Loucy (cell line): ENCODE measurements at regions not wholly inside any gene's neighbourhood (a gene's known extent, or its start where the extent isn't known, plus 50 kb on each side); places are given as distances from the start of the nearest gene placed in this dataset.

Experiments used
- H2AFZ ChIP-seq: fragments of 200-600 bp; sonication (generic); 2 replicates; pipeline ENCODE4 v1.6.0; 2016; ENCODE audit warnings: antibody characterized with exemption, mild to moderate bottlenecking, low read length, moderate library complexity
- H3F3A ChIP-seq: fragments of 200-600 bp; 2 replicates; pipeline ENCODE4 v1.6.0; 2016; ENCODE audit warnings: antibody characterized with exemption, low read depth, mild to moderate bottlenecking
- H3K27me3 ChIP-seq: fragments of 200-600 bp; sonication (generic); 2 replicates; pipeline ENCODE4 v1.6.1; 2014; ENCODE audit warnings: low read length, mild to moderate bottlenecking; ENCODE audit not compliant: insufficient read depth, poor library complexity, severe bottlenecking
- H3K36me3 ChIP-seq: fragments of 200-600 bp; sonication (generic); 2 replicates; pipeline ENCODE4 v1.6.1; 2016; ENCODE audit warnings: low read length; ENCODE audit not compliant: insufficient read depth
- H3K4me1 ChIP-seq: fragments of 200-600 bp; sonication (generic); 2 replicates; pipeline ENCODE4 v1.5.1; 2014; ENCODE audit warnings: low read length, mild to moderate bottlenecking; ENCODE audit not compliant: insufficient read depth, poor library complexity, severe bottlenecking
- H3K4me2 ChIP-seq: fragments of 200-600 bp; sonication (generic); 2 replicates; pipeline ENCODE4 v1.6.0; 2014; ENCODE audit warnings: antibody characterized with exemption, low read length, low read depth, mild to moderate bottlenecking; ENCODE audit not compliant: poor library complexity, severe bottlenecking
- H3K4me3 ChIP-seq: fragments of 200-600 bp; sonication (generic); 2 replicates; pipeline ENCODE4 v1.5.1; 2014; ENCODE audit warnings: low read length, mild to moderate bottlenecking, mixed read lengths; ENCODE audit not compliant: poor library complexity, severe bottlenecking
- H3K79me2 ChIP-seq: fragments of 200-600 bp; sonication (generic); 2 replicates; pipeline ENCODE4 v1.6.1; 2014; ENCODE audit warnings: low read length; ENCODE audit not compliant: insufficient read depth
- H3K9ac ChIP-seq: fragments of 200-600 bp; sonication (generic); 2 replicates; pipeline ENCODE4 v1.6.0; 2014; ENCODE audit warnings: mild to moderate bottlenecking, low read depth, low read length, moderate library complexity; ENCODE audit not compliant: poor library complexity, severe bottlenecking
- H3K9me2 ChIP-seq: fragments of 200-600 bp; sonication (generic); replicated peaks from 2 replicates; pipeline ENCODE4 v1.6.1; 2016; ENCODE audit warnings: low read depth, low read length, mixed read lengths
- H3K9me3 ChIP-seq: fragments of 200-600 bp; sonication (generic); 2 replicates; pipeline ENCODE4 v1.6.1; 2014; ENCODE audit warnings: mild to moderate bottlenecking, antibody characterized with exemption, low read length, low read depth; ENCODE audit not compliant: insufficient read depth
- H4K20me1 ChIP-seq: fragments of 200-600 bp; sonication (generic); 2 replicates; pipeline ENCODE4 v1.6.0; 2014; ENCODE audit warnings: antibody characterized with exemption, low read length, mild to moderate bottlenecking; ENCODE audit not compliant: insufficient read depth, poor library complexity, severe bottlenecking
- CTCF ChIP-seq: fragments of 200-600 bp; sonication (generic); conservative IDR thresholded peaks from 2 replicates; pipeline ENCODE4 v1.5.1; 2014; ENCODE audit warnings: mild to moderate bottlenecking, antibody characterized with exemption, low read length
- EZH2phosphoT487 ChIP-seq: fragments of 200-600 bp; IDR thresholded peaks from 2 replicates; pipeline ENCODE4 v1.6.1; 2018; ENCODE audit warnings: antibody characterized with exemption, mild to moderate bottlenecking, moderate library complexity, borderline replicate concordance

GRCh38 chr4:16450724-16451123 is 224.5 kb upstream of the TAPT1 start:
- no peaks in the 10 kb centered on the region for H3K9me3 ChIP-seq

GRCh38 chr4:16450031-16450430 is 223.8 kb upstream of the TAPT1 start:
- no peaks in the 10 kb centered on the region for H3K9me2 ChIP-seq
- no peak for TF ChIP-seq CTCF
- TF ChIP-seq EZH2phosphoT487, result no peak
- H3K4me3 ChIP-seq, result no peak overlapping the region
- no peaks in the 10 kb centered on the region for H4K20me1 ChIP-seq
- no peak overlapping the region for H3K9ac ChIP-seq
- no peak overlapping the region for H2AFZ ChIP-seq
- no peaks in the 10 kb centered on the region for H3K4me1 ChIP-seq
- H3F3A ChIP-seq, result no peaks in the 10 kb centered on the region
- H3K4me2 ChIP-seq, result no peak overlapping the region
- H3K79me2 ChIP-seq, result no peaks in the 10 kb centered on the region
- H3K9me3 ChIP-seq, result no peaks in the 10 kb centered on the region
- no peaks in the 10 kb centered on the region for H3K27me3 ChIP-seq
- H3K36me3 ChIP-seq, result no peaks in the 10 kb centered on the region

More at GRCh38 chr4:16450724-16451123, 224.5 kb upstream of the TAPT1 start:
- Histone ChIP-seq H2AFZ (no peak overlapping the region), H3K4me2 (no peak overlapping the region), H3K79me2 (no peaks in the 10 kb centered on the region), H4K20me1 (no peaks in the 10 kb centered on the region), H3K27me3 (no peaks in the 10 kb centered on the region), H3F3A (no peaks in the 10 kb centered on the region), H3K4me3 (no peak overlapping the region), H3K9ac (no peak overlapping the region), H3K4me1 (no peaks in the 10 kb centered on the region), H3K9me2 (no peaks in the 10 kb centered on the region), H3K36me3 (no peaks in the 10 kb centered on the region)
- TF ChIP-seq EZH2phosphoT487 (no peak), CTCF (no peak)

GRCh38 chr4:16449406-16449805 is 223.1 kb upstream of the TAPT1 start:
- no peaks in the 10 kb centered on the region for H3K27me3 ChIP-seq
- no peaks in the 10 kb centered on the region for H3F3A ChIP-seq
- H3K4me2 ChIP-seq, result no peak overlapping the region
- H3K79me2 ChIP-seq, result no peaks in the 10 kb centered on the region
- no peak overlapping the region for H3K4me3 ChIP-seq
- H2AFZ ChIP-seq, result no peak overlapping the region
- no peak overlapping the region for H3K9ac ChIP-seq
- H3K36me3 ChIP-seq, result no peaks in the 10 kb centered on the region
- no peaks in the 10 kb centered on the region for H3K9me3 ChIP-seq
- no peaks in the 10 kb centered on the region for H4K20me1 ChIP-seq
- TF ChIP-seq EZH2phosphoT487, result no peak
- no peak for TF ChIP-seq CTCF
- no peaks in the 10 kb centered on the region for H3K9me2 ChIP-seq
- H3K4me1 ChIP-seq, result no peaks in the 10 kb centered on the region
